GM23248 (cell line): ENCODE measurements at regions not wholly inside any gene's neighbourhood (a gene's known extent, or its start where the extent isn't known, plus 50 kb on each side); places are given as distances from the start of the nearest gene placed in this dataset.

Experiments
- EZH2 ChIP-seq: fragments of 200-600 bp; sonication (generic); IDR thresholded peaks from 2 replicates; pipeline ENCODE4 v1.6.1; 2018; ENCODE audit warnings: antibody characterized with exemption, mild to moderate bottlenecking; ENCODE audit not compliant: insufficient read depth, poor library complexity, severe bottlenecking
- EZH2phosphoT487 ChIP-seq: fragments of 200-600 bp; sonication (generic); IDR thresholded peaks from 2 replicates; pipeline ENCODE4 v1.6.1; 2018; ENCODE audit warnings: antibody characterized with exemption, moderate library complexity, mild to moderate bottlenecking, low read depth; ENCODE audit not compliant: insufficient read depth

DNA sequence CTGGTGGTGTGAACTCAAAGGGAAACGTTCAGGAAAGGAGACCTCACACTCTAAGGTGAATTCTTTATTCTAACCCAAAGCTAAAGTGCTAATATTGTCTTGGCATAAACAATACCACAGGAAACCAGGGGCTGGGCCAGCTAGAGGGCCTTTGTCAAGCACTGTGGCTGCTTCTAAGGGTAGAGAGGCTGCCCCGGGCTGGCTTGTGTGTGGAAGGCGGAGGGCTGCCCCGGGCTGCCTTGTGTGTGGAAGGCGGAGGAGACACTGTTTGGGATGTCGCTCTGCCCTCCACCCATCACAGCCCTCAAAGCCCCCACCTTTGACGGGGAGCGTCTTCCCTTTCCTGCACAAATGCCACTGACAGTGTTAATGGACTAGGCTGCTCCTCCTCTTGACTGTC, 216.8 kb downstream of the TOMM20 start:
- TF ChIP-seq EZH2phosphoT487 (no peak), EZH2 (no peak)
